H1 (cell line): ENCODE measurements at regions not wholly inside any gene's neighbourhood (a gene's known extent, or its start where the extent isn't known, plus 50 kb on each side); places are given as distances from the start of the nearest gene placed in this dataset.

ENCODE experiments used
- ASH2L ChIP-seq: fragments of 200-600, 300-600 bp; sonication (generic); IDR thresholded peaks from one replicate; pipeline ENCODE4 v1.7.1; 2017; ENCODE audit warnings: low read length
- CBX5 ChIP-seq: fragments of 300-800, 300-1000 bp; sonication (generic); IDR thresholded peaks from 2 replicates; pipeline ENCODE4 v1.7.1; 2016; ENCODE audit warnings: antibody characterized with exemption, low read length, low read depth
- CEBPB ChIP-seq: IDR thresholded peaks from 2 replicates; pipeline ENCODE4 v1.6.1; 2012; ENCODE audit warnings: low read depth, low read length
- EP300 ChIP-seq, 2 experiments: IDR thresholded peaks; 1 replicate in 1 of 2; 2 replicates in 1 of 2; pipeline ENCODE4 v1.6.1; 2011 to 2012; ENCODE audit warnings: low read depth in 2 of 2, low read length in 2 of 2, mild to moderate bottlenecking in 2 of 2, borderline replicate concordance in 1 of 2, inconsistent platforms in 1 of 2, moderate library complexity in 1 of 2
- GTF2F1 ChIP-seq: IDR thresholded peaks from 2 replicates; pipeline ENCODE4 v1.6.1; 2012; ENCODE audit warnings: low read depth, low read length, improper control_type of control experiment, borderline replicate concordance
- HDAC6 ChIP-seq: IDR thresholded peaks from one replicate; pipeline ENCODE4 v1.7.1; 2012; ENCODE audit warnings: low read depth, mild to moderate bottlenecking, inconsistent platforms, low read length, moderate library complexity
- SIN3A ChIP-seq, 2 experiments: IDR thresholded peaks in 1 of 2; conservative IDR thresholded peaks in 1 of 2; 2 replicates each; pipeline ENCODE4 v1.6.1; 2011 to 2012; ENCODE audit warnings: low read length in 2 of 2, improper control_type of control experiment in 1 of 2, low read depth in 1 of 2, mild to moderate bottlenecking in 1 of 2
- SP4 ChIP-seq: IDR thresholded peaks from 2 replicates; pipeline ENCODE4 v1.6.1; 2012; ENCODE audit warnings: low read length, inconsistent platforms

GRCh38 chrX:40192196-40192595 lies 94.4 kb upstream of the BCOR start (continued):
- no peak for TF ChIP-seq ASH2L
- no peak for TF ChIP-seq SIN3A (conservative IDR thresholded peaks at IDR 0.05 in 1 of 2, IDR thresholded peaks at IDR 0.05 in 1 of 2; ENCODE audit: low read depth in 1 of 2, low read length in 2 of 2)
- TF ChIP-seq EP300 (IDR thresholded peaks at IDR 0.05; ENCODE audit: borderline replicate concordance in 1 of 2, low read depth in 2 of 2, low read length in 2 of 2), result no peak
- TF ChIP-seq HDAC6, result no peak
- no peak for TF ChIP-seq SP4
- TF ChIP-seq CEBPB, result no peak
- no peak for TF ChIP-seq CBX5
- TF ChIP-seq GTF2F1, result no peak
